Coronary artery (tissue), 2 donors: ENCODE measurements at regions not wholly inside any gene's neighbourhood (a gene's known extent, or its start where the extent isn't known, plus 50 kb on each side); places are given as distances from the start of the nearest gene placed in this dataset.
"Not testable (repeated sequence)": the region's sequence is repeated elsewhere in the genome, so short reads cannot be mapped to it uniquely, and the experiment has no call there.

Experiments used
- DNase-seq: peaks from one replicate; pipeline ENCODE4 v3.0.0-alpha.2; 2017; ENCODE audit warnings: low spot score
- H3K27ac ChIP-seq, 2 donors: fragments of 200-600 bp; sonication (generic); one replicate each; pipeline ENCODE4 v1.5.1; 2016 to 2019
- H3K4me3 ChIP-seq: fragments of 200-600 bp; sonication (generic); 2 replicates; pipeline ENCODE4 v1.5.1; 2016; ENCODE audit warnings: mild to moderate bottlenecking, moderate library complexity
- TF ChIP-seq, protein P1 (sequence below): fragments of 200-600 bp; sonication (generic); IDR thresholded peaks from one replicate; pipeline ENCODE4 v1.5.1; 2019; ENCODE audit warnings: antibody characterized with exemption

- TF ChIP-seq, protein P1, sequence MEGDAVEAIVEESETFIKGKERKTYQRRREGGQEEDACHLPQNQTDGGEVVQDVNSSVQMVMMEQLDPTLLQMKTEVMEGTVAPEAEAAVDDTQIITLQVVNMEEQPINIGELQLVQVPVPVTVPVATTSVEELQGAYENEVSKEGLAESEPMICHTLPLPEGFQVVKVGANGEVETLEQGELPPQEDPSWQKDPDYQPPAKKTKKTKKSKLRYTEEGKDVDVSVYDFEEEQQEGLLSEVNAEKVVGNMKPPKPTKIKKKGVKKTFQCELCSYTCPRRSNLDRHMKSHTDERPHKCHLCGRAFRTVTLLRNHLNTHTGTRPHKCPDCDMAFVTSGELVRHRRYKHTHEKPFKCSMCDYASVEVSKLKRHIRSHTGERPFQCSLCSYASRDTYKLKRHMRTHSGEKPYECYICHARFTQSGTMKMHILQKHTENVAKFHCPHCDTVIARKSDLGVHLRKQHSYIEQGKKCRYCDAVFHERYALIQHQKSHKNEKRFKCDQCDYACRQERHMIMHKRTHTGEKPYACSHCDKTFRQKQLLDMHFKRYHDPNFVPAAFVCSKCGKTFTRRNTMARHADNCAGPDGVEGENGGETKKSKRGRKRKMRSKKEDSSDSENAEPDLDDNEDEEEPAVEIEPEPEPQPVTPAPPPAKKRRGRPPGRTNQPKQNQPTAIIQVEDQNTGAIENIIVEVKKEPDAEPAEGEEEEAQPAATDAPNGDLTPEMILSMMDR, result no peak
- H3K4me3 ChIP-seq, result no peak overlapping the region
- H3K27ac ChIP-seq, result no peak overlapping the region
- DNase-seq, result no peak
Observed at GRCh38 chr14:39500253-39500652, 68.0 kb upstream of the FBXO33 start.

DNA sequence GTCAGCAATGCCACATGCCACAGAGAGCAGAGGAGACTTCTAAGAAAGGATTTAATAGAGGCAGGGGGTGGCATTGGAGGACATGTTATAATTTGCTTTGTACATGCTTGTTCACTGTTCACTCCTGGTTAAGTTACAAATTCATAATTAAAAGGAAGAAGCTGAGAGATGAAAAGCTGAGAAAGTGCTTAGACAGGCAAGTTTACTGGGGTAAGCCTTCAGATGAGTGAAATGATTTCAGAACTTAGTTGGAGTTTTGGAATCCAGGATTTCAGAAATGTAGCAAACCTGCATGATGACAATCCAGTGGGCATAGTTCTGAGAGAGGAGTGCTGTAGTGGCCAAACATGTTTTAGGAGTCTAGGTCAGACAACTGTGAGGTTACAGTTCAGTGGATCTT, 67.3 kb upstream of the FBXO33 start:
- Histone ChIP-seq H3K4me3 (no peak overlapping the region), H3K27ac (no peak overlapping the region)
- no peak for DNase-seq
- TF ChIP-seq, protein P1, result no peak

DNA sequence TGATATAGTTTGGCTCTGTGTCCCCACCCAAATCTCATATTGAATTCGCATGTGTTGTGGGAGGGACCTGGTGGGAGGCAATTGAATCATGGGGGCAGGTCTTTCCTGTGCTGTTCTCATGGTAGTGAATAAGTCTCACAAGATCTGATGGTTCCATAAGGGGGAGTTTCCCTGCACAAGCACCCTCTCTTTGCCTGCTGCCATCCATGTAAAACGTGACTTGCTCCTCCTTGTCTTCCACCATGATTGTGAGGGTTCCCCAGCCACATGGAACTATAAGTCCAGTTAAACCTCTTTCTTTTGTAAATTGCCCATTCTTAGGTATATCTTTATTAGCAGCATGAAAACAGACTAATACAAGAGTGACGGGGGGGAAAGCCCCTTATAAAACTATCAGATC, 65.4 kb upstream of the FBXO33 start:
- not testable (repeated sequence) for H3K27ac ChIP-seq, H3K4me3 ChIP-seq, DNase-seq

DNA sequence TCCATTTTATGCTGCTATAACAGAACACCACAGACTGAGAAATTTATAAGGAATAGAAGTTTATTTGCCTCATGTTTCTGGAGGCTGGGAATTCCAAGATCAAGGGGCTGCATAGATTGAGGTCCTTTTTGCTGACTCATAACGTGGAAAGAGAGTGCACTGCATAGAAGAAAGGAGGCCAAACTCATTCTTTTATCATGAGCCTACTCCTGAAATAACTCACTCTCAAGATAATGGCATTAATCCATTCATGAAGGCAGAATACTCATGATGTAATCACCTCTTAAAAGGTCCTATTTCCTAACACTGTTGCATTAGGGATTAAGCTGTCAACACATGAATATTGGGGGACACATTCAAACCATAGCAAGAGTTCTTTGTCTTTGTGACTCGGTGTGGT, 60.0 kb upstream of the FBXO33 start:
- DNase-seq, result no peak
- TF ChIP-seq, protein P1, result no peak
- Histone ChIP-seq H3K27ac (no peak overlapping the region), H3K4me3 (no peak overlapping the region)

DNA sequence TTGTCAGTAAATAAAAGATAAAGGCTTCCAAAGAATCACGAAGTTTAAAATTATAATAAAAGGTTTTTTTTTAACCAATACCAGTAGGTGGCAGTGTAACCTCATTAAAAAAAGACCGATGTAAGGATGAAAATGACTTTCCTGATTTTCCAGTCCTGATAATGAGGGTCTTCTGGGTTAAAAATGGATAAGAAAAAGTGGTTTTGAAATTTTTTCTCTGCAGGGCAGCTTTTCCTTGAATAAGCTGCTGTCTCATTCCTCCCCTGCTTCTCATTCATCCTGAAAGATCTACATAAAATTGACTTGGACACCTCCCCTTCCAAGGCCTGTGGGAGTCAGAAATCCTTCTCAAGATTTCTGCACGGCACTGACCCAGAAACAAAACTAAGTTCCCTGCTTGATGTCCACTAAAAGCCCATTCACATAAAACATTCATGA, 58.9 kb upstream of the FBXO33 start:
- no peak overlapping the region for H3K27ac ChIP-seq
- DNase-seq, result no peak
- TF ChIP-seq, protein P1, result peak; percentile 38
- no peak overlapping the region for H3K4me3 ChIP-seq

DNA sequence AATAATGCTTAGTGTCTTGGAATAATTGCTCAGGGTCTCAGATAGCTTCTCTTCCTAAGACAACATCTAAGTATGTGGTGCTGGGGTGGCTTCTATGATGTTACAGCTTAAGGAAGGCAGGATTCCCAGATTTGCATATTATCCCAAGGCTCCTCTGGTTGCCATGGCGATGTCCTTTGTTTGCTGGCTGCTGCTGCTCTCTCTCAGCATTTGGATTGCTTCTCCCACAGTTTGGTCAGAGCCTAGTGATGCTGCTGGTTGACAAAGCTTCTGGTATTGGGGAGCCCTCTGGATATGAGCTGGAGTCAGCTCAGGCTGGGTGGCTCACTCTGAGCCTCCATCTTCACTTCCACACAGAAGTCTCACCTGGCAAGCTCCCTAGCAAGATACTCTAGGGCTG, 56.4 kb upstream of the FBXO33 start:
- TF ChIP-seq, protein P1, result no peak
- Histone ChIP-seq H3K27ac (no peak overlapping the region), H3K4me3 (no peak overlapping the region)
- DNase-seq, result no peak

DNA sequence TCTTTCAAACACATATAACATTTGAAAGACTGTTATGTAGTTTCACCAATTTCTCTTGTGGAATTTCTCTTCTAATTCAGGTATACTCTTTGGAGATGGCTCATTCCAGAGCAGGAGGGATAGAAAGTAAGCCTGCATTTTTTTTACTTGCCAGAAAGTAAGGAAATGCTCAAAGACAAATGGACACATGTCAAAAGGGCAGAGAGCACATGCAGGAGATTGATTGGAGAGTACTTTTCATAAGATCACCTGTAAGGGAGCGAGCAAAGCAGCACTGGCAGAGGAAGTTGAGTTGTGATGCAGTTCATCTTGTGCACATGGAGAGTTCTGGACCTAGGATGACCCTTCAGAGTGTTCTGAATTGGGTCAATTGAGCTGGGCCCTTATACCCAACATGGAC, 51.4 kb upstream of the FBXO33 start:
- no peak for DNase-seq
- H3K27ac ChIP-seq, result no peak overlapping the region
- TF ChIP-seq, protein P1, result no peak
- no peak overlapping the region for H3K4me3 ChIP-seq
